COLO829 (cell line): ENCODE measurements at regions not wholly inside any gene's neighbourhood (a gene's known extent, or its start where the extent isn't known, plus 50 kb on each side); places are given as distances from the start of the nearest gene placed in this dataset.
"Not testable (repeated sequence)": the region's sequence is repeated elsewhere in the genome, so short reads cannot be mapped to it uniquely, and the experiment has no call there.

Experiments
- DNase-seq: peaks from one replicate; pipeline ENCODE4 v3.0.0; 2012; ENCODE audit warnings: low spot score

- no peak for DNase-seq
Measured at GRCh38 chrX:3440981-3441380, 94.5 kb upstream of the MXRA5 start.

- DNase-seq: not testable (repeated sequence)
Measured at GRCh38 chrX:3435916-3436315, 89.5 kb upstream of the MXRA5 start.

GRCh38 chrX:3435057-3435456, 88.6 kb upstream of the MXRA5 start:
- DNase-seq: no peak

GRCh38 chrX:3428792-3429191, 82.3 kb upstream of the MXRA5 start:
- no peak for DNase-seq

GRCh38 chrX:3426552-3426951, 80.1 kb upstream of the MXRA5 start:
- no peak for DNase-seq

GRCh38 chrX:3425031-3425430, 78.6 kb upstream of the MXRA5 start:
- DNase-seq: no peak

GRCh38 chrX:3420316-3420715, 73.9 kb upstream of the MXRA5 start:
- no peak for DNase-seq

GRCh38 chrX:3415011-3415410, 68.6 kb upstream of the MXRA5 start:
- DNase-seq: no peak

- not testable (repeated sequence) for DNase-seq
Measured at GRCh38 chrX:3411626-3412025, 65.2 kb upstream of the MXRA5 start.

- DNase-seq: not testable (repeated sequence)
Measured at GRCh38 chrX:3409936-3410335, 63.5 kb upstream of the MXRA5 start.

GRCh38 chrX:3407781-3408180, 61.3 kb upstream of the MXRA5 start:
- DNase-seq: no peak

GRCh38 chrX:3407121-3407520, 60.7 kb upstream of the MXRA5 start:
- no peak for DNase-seq

- DNase-seq: peak; percentile 14
Measured at GRCh38 chrX:3403748-3404147, 57.3 kb upstream of the MXRA5 start.
